ENCODE measurements at regions not wholly inside any gene's neighbourhood (a gene's known extent, or its start where the extent isn't known, plus 50 kb on each side); places are given as distances from the start of the nearest gene placed in this dataset.

DNA sequence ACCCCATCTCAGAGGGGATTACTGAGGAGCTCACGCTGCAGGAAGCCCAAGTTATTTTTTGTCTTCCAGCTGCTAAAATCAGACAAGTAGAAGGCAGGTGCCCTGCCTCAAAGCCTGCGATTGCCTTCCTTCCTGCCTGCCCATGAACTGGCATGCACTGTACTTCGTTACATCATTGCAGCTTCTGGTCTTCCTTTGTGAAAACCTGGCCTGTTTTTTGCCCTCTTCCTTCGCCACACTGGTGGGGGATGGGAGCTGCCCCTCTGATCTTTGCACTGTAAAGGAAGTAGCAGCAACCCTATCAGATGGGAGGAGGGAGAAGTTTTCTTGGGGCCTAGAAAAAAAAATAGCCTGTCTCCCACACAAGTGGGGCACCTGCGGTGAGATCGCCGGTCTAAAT is 1098.7 kb downstream of the BCL11B start:
- Histone ChIP-seq H3K36me3 (replicated peaks in 1 of 2; ENCODE audit: control insufficient read depth in 1 of 2, insufficient read depth in 2 of 2, low read length in 2 of 2) (no peaks in the 10 kb centered on the region), H3K27ac (ENCODE audit: extremely low read length, insufficient read depth, low read length) (no peak overlapping the region), H4K20me1 (ENCODE audit: insufficient read depth, low read length) (no peaks in the 10 kb centered on the region), H3K4me3 (replicated peaks in 1 of 3; ENCODE audit: insufficient read depth in 1 of 3, low read depth in 2 of 3, low read length in 3 of 3) (no peak overlapping the region), H3K4me2 (ENCODE audit: low read depth, low read length) (no peak overlapping the region), H2AFZ (ENCODE audit: low read length) (no peak overlapping the region), H3K79me2 (ENCODE audit: insufficient read depth, low read length) (no peaks in the 10 kb centered on the region), H3K27me3 (ENCODE audit: control insufficient read depth in 1 of 2, insufficient read depth in 2 of 2, low read length in 2 of 2) (no peaks in the 10 kb centered on the region), H3K4me1 (ENCODE audit: insufficient read depth, low read length) (no peaks in the 10 kb centered on the region), H3K9me3 (ENCODE audit: low read length) (peaks cover 72% of the 10 kb centered on the region), H3K9ac (ENCODE audit: insufficient read depth, low read depth, low read length) (no peak overlapping the region)
- DNase-seq (ENCODE audit: low spot score): no peak
- ChIA-PET CTCF (ENCODE audit: low intra/inter-chr PET ratio, low total read pairs) (no interaction called here), POLR2A (no interaction called here)
- WGBS (ENCODE audit: low lambda C conversion rate): 57% methylated on average over 6 of the region's 7 CpGs
- no peak for FAIRE-seq
- TF ChIP-seq ZNF720 (CRISPR knock-in tag; IDR thresholded peaks at IDR 0.05) (no peak), ERF (CRISPR knock-in tag; IDR thresholded peaks at IDR 0.05) (no peak), HDAC2 (CRISPR knock-in tag; IDR thresholded peaks at IDR 0.05) (no peak), HNRNPL (IDR thresholded peaks at IDR 0.05; ENCODE audit: low read depth, low read length) (no peak), MTF1 (CRISPR knock-in tag; IDR thresholded peaks at IDR 0.05) (no peak), IKZF4 (CRISPR knock-in tag; IDR thresholded peaks at IDR 0.05; ENCODE audit: borderline replicate concordance, low read depth, not compliant biosample characterization) (no peak), ZNF451 (CRISPR knock-in tag; IDR thresholded peaks at IDR 0.05) (no peak), SMYD3 (CRISPR knock-in tag; IDR thresholded peaks at IDR 0.05) (no peak), ZNF788 (CRISPR knock-in tag; IDR thresholded peaks at IDR 0.05; ENCODE audit: borderline replicate concordance) (no peak)
- TF ChIP-seq, protein P1, sequence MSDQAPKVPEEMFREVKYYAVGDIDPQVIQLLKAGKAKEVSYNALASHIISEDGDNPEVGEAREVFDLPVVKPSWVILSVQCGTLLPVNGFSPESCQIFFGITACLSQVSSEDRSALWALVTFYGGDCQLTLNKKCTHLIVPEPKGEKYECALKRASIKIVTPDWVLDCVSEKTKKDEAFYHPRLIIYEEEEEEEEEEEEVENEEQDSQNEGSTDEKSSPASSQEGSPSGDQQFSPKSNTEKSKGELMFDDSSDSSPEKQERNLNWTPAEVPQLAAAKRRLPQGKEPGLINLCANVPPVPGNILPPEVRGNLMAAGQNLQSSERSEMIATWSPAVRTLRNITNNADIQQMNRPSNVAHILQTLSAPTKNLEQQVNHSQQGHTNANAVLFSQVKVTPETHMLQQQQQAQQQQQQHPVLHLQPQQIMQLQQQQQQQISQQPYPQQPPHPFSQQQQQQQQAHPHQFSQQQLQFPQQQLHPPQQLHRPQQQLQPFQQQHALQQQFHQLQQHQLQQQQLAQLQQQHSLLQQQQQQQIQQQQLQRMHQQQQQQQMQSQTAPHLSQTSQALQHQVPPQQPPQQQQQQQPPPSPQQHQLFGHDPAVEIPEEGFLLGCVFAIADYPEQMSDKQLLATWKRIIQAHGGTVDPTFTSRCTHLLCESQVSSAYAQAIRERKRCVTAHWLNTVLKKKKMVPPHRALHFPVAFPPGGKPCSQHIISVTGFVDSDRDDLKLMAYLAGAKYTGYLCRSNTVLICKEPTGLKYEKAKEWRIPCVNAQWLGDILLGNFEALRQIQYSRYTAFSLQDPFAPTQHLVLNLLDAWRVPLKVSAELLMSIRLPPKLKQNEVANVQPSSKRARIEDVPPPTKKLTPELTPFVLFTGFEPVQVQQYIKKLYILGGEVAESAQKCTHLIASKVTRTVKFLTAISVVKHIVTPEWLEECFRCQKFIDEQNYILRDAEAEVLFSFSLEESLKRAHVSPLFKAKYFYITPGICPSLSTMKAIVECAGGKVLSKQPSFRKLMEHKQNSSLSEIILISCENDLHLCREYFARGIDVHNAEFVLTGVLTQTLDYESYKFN (CRISPR knock-in tag; conservative IDR thresholded peaks at IDR 0.05): no peak
- TF ChIP-seq, protein P2, sequence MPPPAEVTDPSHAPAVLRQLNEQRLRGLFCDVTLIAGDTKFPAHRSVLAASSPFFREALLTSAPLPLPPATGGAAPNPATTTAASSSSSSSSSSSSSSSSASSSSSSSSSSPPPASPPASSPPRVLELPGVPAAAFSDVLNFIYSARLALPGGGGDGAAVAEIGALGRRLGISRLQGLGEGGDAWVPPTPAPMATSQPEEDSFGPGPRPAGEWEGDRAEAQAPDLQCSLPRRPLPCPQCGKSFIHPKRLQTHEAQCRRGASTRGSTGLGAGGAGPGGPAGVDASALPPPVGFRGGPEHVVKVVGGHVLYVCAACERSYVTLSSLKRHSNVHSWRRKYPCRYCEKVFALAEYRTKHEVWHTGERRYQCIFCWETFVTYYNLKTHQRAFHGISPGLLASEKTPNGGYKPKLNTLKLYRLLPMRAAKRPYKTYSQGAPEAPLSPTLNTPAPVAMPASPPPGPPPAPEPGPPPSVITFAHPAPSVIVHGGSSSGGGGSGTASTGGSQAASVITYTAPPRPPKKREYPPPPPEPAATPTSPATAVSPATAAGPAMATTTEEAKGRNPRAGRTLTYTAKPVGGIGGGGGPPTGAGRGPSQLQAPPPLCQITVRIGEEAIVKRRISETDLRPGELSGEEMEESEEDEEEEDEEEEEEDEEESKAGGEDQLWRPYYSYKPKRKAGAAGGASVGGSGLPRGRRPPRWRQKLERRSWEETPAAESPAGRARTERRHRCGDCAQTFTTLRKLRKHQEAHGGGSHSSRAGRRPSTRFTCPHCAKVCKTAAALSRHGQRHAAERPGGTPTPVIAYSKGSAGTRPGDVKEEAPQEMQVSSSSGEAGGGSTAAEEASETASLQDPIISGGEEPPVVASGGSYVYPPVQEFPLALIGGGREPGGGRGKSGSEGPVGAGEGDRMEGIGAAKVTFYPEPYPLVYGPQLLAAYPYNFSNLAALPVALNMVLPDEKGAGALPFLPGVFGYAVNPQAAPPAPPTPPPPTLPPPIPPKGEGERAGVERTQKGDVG (CRISPR knock-in tag; IDR thresholded peaks at IDR 0.05; ENCODE audit: borderline replicate concordance): no peak
- TF ChIP-seq, protein P3, sequence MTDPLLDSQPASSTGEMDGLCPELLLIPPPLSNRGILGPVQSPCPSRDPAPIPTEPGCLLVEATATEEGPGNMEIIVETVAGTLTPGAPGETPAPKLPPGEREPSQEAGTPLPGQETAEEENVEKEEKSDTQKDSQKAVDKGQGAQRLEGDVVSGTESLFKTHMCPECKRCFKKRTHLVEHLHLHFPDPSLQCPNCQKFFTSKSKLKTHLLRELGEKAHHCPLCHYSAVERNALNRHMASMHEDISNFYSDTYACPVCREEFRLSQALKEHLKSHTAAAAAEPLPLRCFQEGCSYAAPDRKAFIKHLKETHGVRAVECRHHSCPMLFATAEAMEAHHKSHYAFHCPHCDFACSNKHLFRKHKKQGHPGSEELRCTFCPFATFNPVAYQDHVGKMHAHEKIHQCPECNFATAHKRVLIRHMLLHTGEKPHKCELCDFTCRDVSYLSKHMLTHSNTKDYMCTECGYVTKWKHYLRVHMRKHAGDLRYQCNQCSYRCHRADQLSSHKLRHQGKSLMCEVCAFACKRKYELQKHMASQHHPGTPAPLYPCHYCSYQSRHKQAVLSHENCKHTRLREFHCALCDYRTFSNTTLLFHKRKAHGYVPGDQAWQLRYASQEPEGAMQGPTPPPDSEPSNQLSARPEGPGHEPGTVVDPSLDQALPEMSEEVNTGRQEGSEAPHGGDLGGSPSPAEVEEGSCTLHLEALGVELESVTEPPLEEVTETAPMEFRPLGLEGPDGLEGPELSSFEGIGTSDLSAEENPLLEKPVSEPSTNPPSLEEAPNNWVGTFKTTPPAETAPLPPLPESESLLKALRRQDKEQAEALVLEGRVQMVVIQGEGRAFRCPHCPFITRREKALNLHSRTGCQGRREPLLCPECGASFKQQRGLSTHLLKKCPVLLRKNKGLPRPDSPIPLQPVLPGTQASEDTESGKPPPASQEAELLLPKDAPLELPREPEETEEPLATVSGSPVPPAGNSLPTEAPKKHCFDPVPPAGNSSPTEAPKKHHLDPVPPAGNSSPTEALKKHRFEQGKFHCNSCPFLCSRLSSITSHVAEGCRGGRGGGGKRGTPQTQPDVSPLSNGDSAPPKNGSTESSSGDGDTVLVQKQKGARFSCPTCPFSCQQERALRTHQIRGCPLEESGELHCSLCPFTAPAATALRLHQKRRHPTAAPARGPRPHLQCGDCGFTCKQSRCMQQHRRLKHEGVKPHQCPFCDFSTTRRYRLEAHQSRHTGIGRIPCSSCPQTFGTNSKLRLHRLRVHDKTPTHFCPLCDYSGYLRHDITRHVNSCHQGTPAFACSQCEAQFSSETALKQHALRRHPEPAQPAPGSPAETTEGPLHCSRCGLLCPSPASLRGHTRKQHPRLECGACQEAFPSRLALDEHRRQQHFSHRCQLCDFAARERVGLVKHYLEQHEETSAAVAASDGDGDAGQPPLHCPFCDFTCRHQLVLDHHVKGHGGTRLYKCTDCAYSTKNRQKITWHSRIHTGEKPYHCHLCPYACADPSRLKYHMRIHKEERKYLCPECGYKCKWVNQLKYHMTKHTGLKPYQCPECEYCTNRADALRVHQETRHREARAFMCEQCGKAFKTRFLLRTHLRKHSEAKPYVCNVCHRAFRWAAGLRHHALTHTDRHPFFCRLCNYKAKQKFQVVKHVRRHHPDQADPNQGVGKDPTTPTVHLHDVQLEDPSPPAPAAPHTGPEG (CRISPR knock-in tag; IDR thresholded peaks at IDR 0.05): no peak
- ATAC-seq: no peak
- no TSS peak for BruUV-seq (replicated peaks)
- in situ Hi-C loops (cut with HindIII; ENCODE audit: extremely low pct_ligation_motif_present, low pct_unique_long_range_greater_than_20kb): no loop called here
- intact Hi-C loops (cut with micrococcal nuclease; ENCODE audit: unreplicated experiment): no loop called here

All from HepG2 (cell line).